Small intestine (tissue), 7 donors: ENCODE measurements at regions not wholly inside any gene's neighbourhood (a gene's known extent, or its start where the extent isn't known, plus 50 kb on each side); places are given as distances from the start of the nearest gene placed in this dataset.

Experiments used
- DNase-seq, 2 donors: peaks; one replicate each; pipeline versions ENCODE4 v3.0.0 to v3.0.0-alpha.2; 2013
- FAIRE-seq: peaks from 2 replicates; lab custom pipeline; 2012; peaks lifted over from hg19 to GRCh38; lab: Jason Lieb, UNC
- H3K27ac ChIP-seq, 3 donors: one replicate each; pipeline ENCODE4 v1.5.1; 2013; ENCODE audit warnings: low read length in 2 of 3, mild to moderate bottlenecking in 2 of 3, control low read depth in 1 of 3, inconsistent platforms in 1 of 3, low read depth in 1 of 3, moderate library complexity in 1 of 3
- H3K27me3 ChIP-seq, 3 donors: one replicate each; pipeline ENCODE4 v1.6.1; 2013; ENCODE audit warnings: low read length in 3 of 3, inconsistent platforms in 1 of 3; ENCODE audit not compliant: control insufficient read depth in 3 of 3, insufficient read depth in 3 of 3
- H3K36me3 ChIP-seq, 3 donors: one replicate each; pipeline ENCODE4 v1.6.1; 2013; ENCODE audit warnings: low read length in 3 of 3, inconsistent platforms in 1 of 3, low read depth in 1 of 3, mild to moderate bottlenecking in 1 of 3, moderate library complexity in 1 of 3; ENCODE audit not compliant: control insufficient read depth in 3 of 3, insufficient read depth in 2 of 3
- H3K4me1 ChIP-seq, 3 donors: one replicate each; pipeline ENCODE4 v1.6.1; 2013; ENCODE audit warnings: low read length in 2 of 3, inconsistent platforms in 1 of 3, low read depth in 1 of 3, mild to moderate bottlenecking in 1 of 3, moderate library complexity in 1 of 3; ENCODE audit not compliant: control insufficient read depth in 3 of 3, insufficient read depth in 2 of 3
- H3K4me3 ChIP-seq, 3 donors: one replicate each; pipeline ENCODE4 v1.5.1; 2013; ENCODE audit warnings: low read length in 3 of 3, control low read depth in 1 of 3, inconsistent platforms in 1 of 3, low read depth in 1 of 3, mild to moderate bottlenecking in 1 of 3, moderate library complexity in 1 of 3
- H3K9me3 ChIP-seq, 2 donors: one replicate each; pipeline ENCODE4 v1.6.1; 2013; ENCODE audit warnings: low read depth in 1 of 2, low read length in 1 of 2; ENCODE audit not compliant: control insufficient read depth in 2 of 2, insufficient read depth in 1 of 2
- WGBS, 3 donors: extraction: QIAGEN DNeasy Blood & Tissue Kit; methylation state at CpG; one replicate each; pipeline ENCODE4 v1.1.7; 2013; 5-methylcytosine and 5-hydroxymethylcytosine counted together
- donor health status: healthy with polysubstance abuse.
- donor health status: control.
- donor health status: control.
- donor health status: Bipolar disorder and iron deficiency.
- donor health status: healthy.

DNA sequence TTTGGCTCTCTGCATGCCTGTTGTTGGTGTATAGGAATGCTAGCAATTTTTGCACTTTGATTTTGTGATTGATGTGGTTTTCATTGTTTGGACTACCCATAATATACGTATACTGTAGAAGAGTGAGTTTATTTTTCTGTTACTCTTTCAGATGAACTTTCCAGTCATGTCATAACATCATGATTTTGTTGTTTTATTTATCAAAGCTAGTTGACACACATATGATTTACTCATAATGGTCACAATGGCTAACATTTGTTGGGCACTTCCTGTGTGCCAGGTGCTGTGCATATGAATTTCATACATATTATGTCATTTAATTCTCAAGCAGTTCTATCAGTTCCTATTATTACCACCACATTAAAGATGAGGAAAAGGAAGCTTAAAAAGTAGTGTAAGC, 98.1 kb upstream of the GUCA2B start:
- no peaks in the 10 kb centered on the region for H3K4me1 ChIP-seq
- H3K27ac ChIP-seq: no peak overlapping the region
- H3K4me3 ChIP-seq: no peak overlapping the region
- peaks cover 0 to 2% (median 0%) of the 10 kb centered on the region in 3 donors for H3K36me3 ChIP-seq
- DNase-seq (no peak), FAIRE-seq (no peak)
- no peaks in the 10 kb centered on the region for H3K27me3 ChIP-seq
- 51 to 62% (median 52%) methylated on average over 1 of the region's 1 CpG for WGBS, 3 donors
- peaks cover 0 to 4% of the 10 kb centered on the region in 2 donors for H3K9me3 ChIP-seq

DNA sequence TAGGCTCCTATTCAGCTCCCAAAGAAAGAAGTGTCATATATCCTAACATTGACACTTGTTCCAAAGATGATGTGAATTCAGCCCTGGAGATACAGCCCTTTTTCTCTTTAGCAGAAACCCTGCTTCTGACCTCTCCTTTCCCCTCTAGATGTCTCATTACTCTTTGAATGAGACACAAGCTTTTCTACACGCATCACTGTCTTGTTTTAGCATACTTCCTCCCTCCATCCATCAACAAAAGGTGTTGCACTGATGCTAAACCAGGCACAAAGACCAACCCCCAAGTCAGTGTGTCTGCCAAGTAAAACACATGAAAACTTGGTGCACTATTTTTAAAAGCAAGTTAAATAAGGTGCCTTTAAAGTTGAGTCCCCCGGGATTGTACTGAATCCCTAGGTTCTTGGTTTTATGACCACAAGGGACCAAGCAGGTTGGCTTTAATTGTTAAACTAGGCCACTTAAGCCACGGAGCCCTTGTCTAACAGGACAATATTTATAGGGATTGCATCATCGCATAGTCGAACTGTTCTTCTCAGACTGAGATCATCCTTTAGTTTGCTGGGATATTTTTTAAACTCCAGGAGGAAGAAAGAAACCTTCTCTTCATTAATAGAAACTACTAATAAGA, 101.0 kb upstream of the GUCA2B start:
- Histone ChIP-seq H3K4me1 (no peaks in the 10 kb centered on the region), H3K36me3 (peaks cover 0 to 2% (median 0%) of the 10 kb centered on the region in 3 donors), H3K27me3 (no peaks in the 10 kb centered on the region), H3K4me3 (no peak overlapping the region), H3K9me3 (no peaks in the 10 kb centered on the region), H3K27ac (no peak overlapping the region)
- DNase-seq (no peak), FAIRE-seq (no peak)
- 63 to 69% (median 64%) methylated on average over 5 of the region's 5 CpGs for WGBS, 3 donors

DNA sequence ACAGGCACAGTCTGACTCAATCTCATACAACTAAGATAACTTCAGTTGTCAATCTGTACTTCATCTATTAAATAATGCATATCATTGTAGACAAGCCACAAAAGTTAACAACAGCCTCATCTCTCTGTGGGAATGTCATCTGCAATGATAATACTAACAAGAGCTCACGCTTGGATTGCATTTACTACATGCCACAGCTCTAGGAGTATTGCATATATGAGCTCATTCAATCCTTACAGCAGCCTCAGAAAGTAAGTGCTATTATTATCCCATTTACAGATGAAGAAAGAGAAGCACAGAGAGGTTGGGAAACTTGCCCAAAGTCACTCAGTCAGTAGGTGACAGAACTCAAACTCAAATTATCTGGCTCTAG, 105.7 kb upstream of the GUCA2B start:
- no peak overlapping the region for H3K27ac ChIP-seq
- DNase-seq (no peak), FAIRE-seq (no peak)
- no peaks in the 10 kb centered on the region for H3K4me1 ChIP-seq
- no peaks in the 10 kb centered on the region for H3K36me3 ChIP-seq
- no peak overlapping the region for H3K4me3 ChIP-seq
- H3K27me3 ChIP-seq: no peaks in the 10 kb centered on the region
- 61 to 80% (median 69%) methylated on average over 1 of the region's 1 CpG for WGBS, 3 donors
- H3K9me3 ChIP-seq: no peaks in the 10 kb centered on the region

DNA sequence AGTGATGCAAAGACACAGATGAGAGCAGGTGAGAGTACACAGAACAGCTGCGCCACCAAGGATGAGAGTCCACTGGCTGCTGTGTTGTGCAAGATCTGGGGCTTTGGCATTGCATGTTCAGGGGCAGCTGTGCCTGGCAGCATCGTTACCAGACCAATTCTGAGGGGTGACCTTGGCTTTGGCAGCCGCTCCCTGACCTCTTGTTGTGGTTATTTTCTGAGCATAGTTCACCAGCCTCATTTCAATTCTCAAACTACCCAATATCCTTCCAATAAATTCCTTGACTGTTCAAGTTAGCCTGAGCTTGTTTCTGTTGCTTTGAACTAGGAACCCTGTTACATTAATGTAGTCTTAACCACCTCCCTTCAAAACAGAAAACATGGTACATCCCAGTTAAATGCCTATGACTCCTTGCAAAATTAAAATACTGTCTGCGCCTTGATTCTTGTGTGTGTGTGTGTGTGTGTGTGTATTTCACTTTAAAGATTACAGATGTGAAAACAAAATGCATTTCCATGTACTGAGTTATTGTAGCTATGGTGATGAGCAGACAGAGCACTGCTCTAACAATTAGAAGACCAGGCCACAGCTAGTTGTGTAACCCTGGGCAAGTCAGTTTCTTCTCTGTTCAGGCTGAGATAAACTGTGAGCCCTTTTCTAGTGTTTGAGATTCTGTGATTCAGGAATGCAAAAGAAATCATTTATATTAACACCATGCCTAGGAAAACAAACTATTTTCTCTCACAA, 106.3 kb upstream of the GUCA2B start:
- Histone ChIP-seq H3K36me3 (no peaks in the 10 kb centered on the region), H3K4me1 (no peaks in the 10 kb centered on the region), H3K27ac (no peak overlapping the region), H3K27me3 (no peaks in the 10 kb centered on the region), H3K4me3 (no peak overlapping the region), H3K9me3 (no peaks in the 10 kb centered on the region)
- WGBS, 3 donors: 17 to 67% (median 36%) methylated on average over 4 of the region's 4 CpGs
- no peak for FAIRE-seq
- DNase-seq: peak; percentile 19 to 44

DNA sequence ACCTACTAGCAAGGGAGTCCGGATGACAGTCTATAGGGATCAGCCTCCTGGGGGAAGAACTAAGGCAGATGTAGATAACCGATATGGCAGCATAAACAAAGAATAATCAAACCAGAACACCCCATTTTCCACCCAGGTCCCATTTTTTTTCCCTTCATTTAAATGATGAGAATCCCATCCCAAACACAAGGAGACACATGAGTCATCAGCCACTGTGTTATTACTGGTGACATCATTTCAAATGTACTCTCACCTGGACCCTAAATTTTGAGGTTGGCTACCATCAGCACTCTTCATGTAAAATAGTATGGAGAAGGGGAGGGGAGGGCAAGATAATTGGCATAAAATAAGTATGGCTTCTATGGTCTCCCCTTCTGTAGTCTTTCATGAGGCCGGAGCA, 108.9 kb upstream of the GUCA2B start:
- H3K36me3 ChIP-seq: no peaks in the 10 kb centered on the region
- 90 to 97% (median 94%) methylated on average over 3 of the region's 3 CpGs for WGBS, 3 donors
- H3K4me3 ChIP-seq: no peak overlapping the region
- H3K27me3 ChIP-seq: no peaks in the 10 kb centered on the region
- no peak for DNase-seq
- no peak for FAIRE-seq
- no peaks in the 10 kb centered on the region for H3K9me3 ChIP-seq
- no peak overlapping the region for H3K27ac ChIP-seq
- H3K4me1 ChIP-seq: no peaks in the 10 kb centered on the region

DNA sequence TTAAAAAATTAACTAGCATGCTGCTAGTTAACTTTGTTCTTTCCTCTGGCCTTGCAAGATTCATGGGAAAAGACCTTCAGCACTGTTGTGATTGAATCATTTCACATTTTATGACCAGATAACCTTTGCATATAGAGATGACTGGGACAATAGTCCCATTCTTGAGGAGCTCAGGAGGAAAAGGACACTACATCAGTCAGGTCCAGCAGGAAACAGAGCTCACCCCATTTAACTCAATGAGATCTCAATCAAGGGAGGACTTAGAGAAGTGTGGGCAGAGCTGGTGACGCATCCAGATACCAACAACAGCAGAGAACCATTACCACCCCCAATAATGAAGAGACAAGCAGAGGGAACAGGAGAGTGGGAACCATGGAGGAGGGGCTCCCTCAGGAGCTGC, 109.4 kb upstream of the GUCA2B start:
- 43 to 62% (median 50%) methylated on average over 1 of the region's 1 CpG for WGBS, 3 donors
- no peaks in the 10 kb centered on the region for H3K4me1 ChIP-seq
- no peaks in the 10 kb centered on the region for H3K27me3 ChIP-seq
- H3K36me3 ChIP-seq: no peaks in the 10 kb centered on the region
- DNase-seq: peak in 1 of 2 donors; percentile 5
- no peak overlapping the region for H3K4me3 ChIP-seq
- H3K27ac ChIP-seq: no peak overlapping the region
- no peaks in the 10 kb centered on the region for H3K9me3 ChIP-seq
- no peak for FAIRE-seq

DNA sequence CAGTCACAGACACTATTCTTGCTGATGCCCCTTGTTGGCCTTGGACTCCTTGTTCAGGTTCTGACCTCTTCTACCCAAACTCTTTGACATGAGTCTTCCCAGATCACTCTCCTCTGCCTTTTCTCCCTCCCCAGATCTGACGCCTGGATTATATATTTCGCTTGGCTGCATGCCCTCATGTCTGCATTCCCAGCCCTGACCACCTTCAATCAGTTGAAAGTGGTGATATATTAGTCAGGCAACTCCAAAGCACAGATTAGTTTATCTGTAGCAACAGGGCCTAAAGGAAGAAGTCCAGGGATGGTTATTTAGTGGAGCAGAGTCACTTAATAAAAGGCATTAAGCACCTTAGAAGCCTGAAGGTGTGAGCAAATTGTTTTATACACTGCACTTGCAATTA, 110.0 kb upstream of the GUCA2B start:
- no peak for DNase-seq
- Histone ChIP-seq H3K4me1 (no peaks in the 10 kb centered on the region), H3K27ac (no peak overlapping the region), H3K4me3 (no peak overlapping the region), H3K36me3 (no peaks in the 10 kb centered on the region), H3K9me3 (no peaks in the 10 kb centered on the region), H3K27me3 (no peaks in the 10 kb centered on the region)
- no peak for FAIRE-seq
- WGBS, 3 donors: 43 to 66% (median 53%) methylated on average over 2 of the region's 2 CpGs

DNA sequence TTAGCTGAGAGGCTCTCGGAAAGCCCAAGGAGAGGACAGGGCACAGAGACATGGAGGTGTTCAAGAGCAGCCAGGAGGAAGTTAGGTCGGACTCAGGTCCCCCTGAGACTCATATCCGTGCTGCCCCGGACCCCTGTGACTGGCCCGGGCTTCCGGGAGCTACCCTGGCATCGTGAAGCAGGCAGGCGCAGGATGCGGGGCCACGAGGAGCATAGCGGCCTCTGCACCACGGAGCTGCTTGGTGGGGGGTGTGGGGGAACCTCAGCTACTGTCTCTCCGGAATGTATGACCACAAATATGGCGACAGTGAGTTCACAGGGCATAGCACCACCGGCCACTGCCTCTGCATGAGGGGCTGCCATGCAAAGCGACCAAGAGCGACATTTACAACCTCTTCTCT, 112.2 kb upstream of the GUCA2B start:
- 87 to 94% (median 93%) methylated on average over 17 of the region's 17 CpGs for WGBS, 3 donors
- Histone ChIP-seq H3K4me3 (no peak overlapping the region), H3K36me3 (no peaks in the 10 kb centered on the region), H3K27me3 (peaks cover 0 to 4% (median 0%) of the 10 kb centered on the region in 3 donors), H3K27ac (no peak overlapping the region), H3K4me1 (no peaks in the 10 kb centered on the region), H3K9me3 (no peaks in the 10 kb centered on the region)
- FAIRE-seq: no peak
- DNase-seq: no peak
